ENCODE measurements at regions not wholly inside any gene's neighbourhood (a gene's known extent, or its start where the extent isn't known, plus 50 kb on each side); places are given as distances from the start of the nearest gene placed in this dataset.

DNA sequence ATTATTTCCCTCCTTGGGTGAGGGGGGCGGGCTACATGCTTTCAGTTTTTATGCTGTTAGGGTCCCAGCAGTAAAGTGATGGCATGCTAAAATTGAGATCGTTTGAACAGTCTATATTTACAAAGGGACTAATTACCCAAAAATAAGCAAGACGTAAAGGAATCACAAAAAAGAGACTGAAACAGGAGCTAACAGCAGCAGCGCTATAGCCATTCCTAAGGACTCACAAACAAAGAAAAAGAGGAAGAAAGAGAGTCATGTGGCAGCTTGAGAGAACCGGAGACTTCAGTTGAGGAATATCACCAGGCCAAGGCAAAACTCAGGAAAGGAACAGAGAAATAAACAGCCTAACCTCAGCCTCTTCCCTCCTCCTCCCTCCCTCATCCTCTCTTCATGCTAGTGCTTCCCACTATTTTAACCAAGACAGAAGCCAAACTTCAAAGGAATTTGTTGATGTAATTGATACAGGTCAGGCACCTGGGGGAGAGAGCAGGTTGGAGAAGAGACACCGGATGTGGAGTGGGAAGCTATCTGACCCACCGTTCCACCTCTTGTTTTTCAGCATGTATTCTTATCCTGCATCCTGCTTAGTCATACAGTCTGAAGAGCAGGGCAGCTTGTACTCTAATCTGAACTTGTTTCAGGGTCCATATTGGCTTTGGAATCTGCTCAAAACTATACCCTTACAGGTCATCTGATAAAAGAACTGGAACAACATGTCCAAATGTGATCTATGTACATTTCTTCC, 383.7 kb downstream of the NAF1 start:
- TF ChIP-seq CTCF (conservative IDR thresholded peaks at IDR 0.05; ENCODE audit: low read depth, low read length) (no peak), EZH2 (IDR thresholded peaks at IDR 0.05; ENCODE audit: low read length, unreplicated experiment) (no peak), EZH2phosphoT487 (IDR thresholded peaks at IDR 0.05; ENCODE audit: borderline replicate concordance, low read length) (no peak)

All from PC-3 (cell line).